ENCODE measurements at regions not wholly inside any gene's neighbourhood (a gene's known extent, or its start where the extent isn't known, plus 50 kb on each side); places are given as distances from the start of the nearest gene placed in this dataset.

DNA sequence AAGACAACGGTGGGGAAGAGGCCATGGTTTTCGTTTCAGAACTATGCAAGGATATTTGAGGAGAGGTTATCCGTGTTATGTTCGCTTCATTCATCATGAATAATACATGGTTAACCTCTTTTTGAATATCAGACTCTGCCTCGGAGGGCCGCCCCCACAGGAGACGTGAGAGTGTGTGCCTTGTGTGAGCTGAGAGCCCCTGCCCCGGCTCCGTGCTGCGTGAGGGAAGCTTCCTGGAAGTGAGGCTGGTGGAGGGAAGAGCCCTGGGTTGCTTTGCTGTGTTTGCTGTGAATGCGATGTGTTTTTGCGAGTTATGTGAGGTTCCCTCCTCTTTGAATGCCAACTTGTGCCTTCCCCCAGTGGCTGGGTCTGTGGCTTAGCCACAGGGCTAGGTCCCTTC is 146.0 kb upstream of the RTL1 start:
- TF ChIP-seq, protein P1, sequence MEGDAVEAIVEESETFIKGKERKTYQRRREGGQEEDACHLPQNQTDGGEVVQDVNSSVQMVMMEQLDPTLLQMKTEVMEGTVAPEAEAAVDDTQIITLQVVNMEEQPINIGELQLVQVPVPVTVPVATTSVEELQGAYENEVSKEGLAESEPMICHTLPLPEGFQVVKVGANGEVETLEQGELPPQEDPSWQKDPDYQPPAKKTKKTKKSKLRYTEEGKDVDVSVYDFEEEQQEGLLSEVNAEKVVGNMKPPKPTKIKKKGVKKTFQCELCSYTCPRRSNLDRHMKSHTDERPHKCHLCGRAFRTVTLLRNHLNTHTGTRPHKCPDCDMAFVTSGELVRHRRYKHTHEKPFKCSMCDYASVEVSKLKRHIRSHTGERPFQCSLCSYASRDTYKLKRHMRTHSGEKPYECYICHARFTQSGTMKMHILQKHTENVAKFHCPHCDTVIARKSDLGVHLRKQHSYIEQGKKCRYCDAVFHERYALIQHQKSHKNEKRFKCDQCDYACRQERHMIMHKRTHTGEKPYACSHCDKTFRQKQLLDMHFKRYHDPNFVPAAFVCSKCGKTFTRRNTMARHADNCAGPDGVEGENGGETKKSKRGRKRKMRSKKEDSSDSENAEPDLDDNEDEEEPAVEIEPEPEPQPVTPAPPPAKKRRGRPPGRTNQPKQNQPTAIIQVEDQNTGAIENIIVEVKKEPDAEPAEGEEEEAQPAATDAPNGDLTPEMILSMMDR (IDR thresholded peaks at IDR 0.05; ENCODE audit: poor library complexity, severe bottlenecking), result no peak
- no peak for TF ChIP-seq SMC3 (conservative IDR thresholded peaks at IDR 0.05; ENCODE audit: poor library complexity)
- no peak for TF ChIP-seq POLR2AphosphoS5 (IDR thresholded peaks at IDR 0.05)
- TF ChIP-seq EP300 (conservative IDR thresholded peaks at IDR 0.05; ENCODE audit: poor library complexity, severe bottlenecking), result no peak
- TF ChIP-seq MXI1 (conservative IDR thresholded peaks at IDR 0.05; ENCODE audit: poor library complexity, severe bottlenecking), result no peak
- no peak for TF ChIP-seq EZH2 (IDR thresholded peaks at IDR 0.05; ENCODE audit: borderline replicate concordance, insufficient read depth, low read length, poor library complexity, severe bottlenecking)

All from neural cell (in vitro differentiated cells).